GM18499 (cell line): ENCODE measurements at regions not wholly inside any gene's neighbourhood (a gene's known extent, or its start where the extent isn't known, plus 50 kb on each side); places are given as distances from the start of the nearest gene placed in this dataset.

Experiments used
- ATAC-seq: cut with Tn5 transposase; IDR thresholded peaks from one replicate; pipeline ENCODE4 v1.9.1; 2021; ENCODE audit warnings: moderate number of reproducible peaks; ENCODE audit not compliant: insufficient read depth, unreplicated experiment

- ATAC-seq = no peak
Measured at GRCh38 chr4:156656896-156657295, 314.7 kb downstream of the PDGFC start.

- ATAC-seq = no peak
Measured at GRCh38 chr4:156654410-156654809, 317.2 kb downstream of the PDGFC start.

DNA sequence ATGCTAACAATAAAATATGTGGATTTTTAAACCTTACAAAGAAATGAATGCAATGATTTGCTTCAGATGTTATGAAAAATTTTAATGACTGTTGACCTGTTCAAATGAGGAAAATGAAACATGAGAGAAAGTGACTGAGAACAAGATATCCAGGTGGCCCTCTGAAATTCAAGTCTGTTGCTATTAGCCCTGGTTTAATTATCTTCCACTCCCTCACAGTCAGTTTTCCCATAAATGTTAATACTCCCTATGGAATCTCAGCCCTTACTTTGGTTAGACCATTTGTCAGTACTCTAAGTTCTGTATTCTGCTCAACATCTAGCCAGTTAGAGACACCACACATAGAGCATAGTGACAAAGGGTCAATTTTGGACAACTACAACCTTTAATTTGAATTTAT lies 327.8 kb downstream of the PDGFC start:
- no peak for ATAC-seq

DNA sequence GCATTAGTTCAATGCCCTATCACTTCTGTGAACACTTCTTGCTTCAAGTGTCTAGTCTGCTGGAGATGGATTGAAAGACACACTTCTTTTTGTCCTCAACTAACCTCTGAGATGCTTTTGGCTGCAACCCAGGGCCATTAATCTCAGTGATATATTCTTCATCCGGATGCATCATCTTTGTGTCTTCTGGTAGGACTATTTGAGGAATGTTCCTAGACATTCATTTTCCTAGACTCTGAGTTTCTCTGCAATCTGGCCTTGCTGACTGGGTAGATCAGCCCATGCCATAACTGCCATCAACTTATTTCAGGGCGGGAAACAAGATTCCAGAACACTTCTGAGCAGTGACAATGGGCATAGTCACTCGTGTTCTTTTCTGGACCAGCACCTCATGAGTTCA lies 329.4 kb downstream of the PDGFC start:
- ATAC-seq = no peak

DNA sequence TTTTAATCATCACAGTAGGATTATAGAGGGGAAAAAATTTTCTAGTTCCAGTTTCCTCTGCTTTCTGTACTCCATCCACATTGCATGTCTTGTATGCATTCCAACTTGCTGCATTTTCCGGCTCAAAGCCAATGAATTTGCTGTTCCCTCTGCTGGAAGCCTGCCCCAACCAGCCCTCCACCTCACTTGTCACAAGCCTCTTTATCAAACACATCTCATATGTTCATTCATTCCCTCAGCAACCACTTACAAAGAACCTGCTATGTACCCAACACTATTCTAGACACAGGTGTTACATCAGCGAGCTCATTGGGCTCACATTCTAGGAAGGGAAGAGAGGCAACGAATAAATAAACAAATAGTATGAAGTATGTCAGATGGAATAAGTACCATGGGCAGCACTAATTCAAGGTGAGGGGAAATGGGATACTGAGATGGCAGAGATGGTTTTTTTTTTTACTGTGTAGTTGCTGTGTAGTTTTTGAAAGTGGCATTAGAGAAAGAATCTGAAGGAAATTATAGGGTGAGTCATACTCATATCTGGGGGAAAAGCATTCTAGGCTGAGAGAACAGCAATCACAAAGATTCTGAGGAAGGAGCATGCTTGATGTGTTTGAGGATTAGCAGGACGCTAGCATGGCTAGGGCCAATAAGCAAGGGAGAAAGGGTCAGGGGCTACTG lies 332.5 kb downstream of the PDGFC start:
- no peak for ATAC-seq

DNA sequence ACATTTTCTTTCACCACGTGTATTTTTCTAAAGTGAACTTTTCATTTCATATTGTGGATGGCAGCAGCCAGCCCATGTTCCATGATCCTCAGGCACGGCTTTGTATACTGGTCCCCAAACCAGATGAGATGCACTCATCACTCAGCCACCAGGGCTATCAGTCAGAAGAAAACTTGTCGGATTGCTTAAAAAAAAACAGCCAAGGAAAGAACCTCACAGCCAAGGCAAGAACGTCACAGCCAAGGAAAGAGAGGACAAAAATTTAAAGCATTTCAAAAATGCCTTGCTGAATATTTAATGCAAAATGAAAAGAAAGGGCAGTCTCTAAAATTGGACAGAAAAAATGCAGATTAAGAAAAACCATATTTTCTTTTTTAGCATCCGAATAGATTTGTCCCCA lies 333.3 kb downstream of the PDGFC start:
- ATAC-seq = no peak

- no peak for ATAC-seq
Measured at GRCh38 chr4:156636381-156636780, 335.2 kb downstream of the PDGFC start.

- ATAC-seq = no peak
Measured at GRCh38 chr4:156635051-156635450, 336.5 kb downstream of the PDGFC start.

DNA sequence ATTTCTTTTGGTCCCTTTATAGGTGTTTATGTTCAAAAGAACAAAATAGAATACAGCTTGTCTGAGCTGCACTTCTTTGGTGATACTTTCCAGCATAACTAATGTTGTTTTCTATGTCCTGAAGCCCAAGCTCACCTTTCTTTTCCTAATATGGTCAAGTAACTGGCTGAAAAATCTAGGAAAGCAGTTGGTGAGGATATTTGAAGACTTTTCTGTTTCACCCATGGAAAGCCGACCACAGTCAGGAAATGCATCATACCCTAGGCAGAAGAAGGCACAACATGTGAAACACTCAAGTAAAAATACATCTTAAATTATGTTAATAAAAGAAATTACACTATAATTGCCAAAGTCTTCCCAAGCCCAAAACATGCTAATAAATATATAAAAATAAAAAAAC lies 337.0 kb downstream of the PDGFC start:
- ATAC-seq = no peak

- no peak for ATAC-seq
Measured at GRCh38 chr4:156633847-156634246, 337.8 kb downstream of the PDGFC start.

DNA sequence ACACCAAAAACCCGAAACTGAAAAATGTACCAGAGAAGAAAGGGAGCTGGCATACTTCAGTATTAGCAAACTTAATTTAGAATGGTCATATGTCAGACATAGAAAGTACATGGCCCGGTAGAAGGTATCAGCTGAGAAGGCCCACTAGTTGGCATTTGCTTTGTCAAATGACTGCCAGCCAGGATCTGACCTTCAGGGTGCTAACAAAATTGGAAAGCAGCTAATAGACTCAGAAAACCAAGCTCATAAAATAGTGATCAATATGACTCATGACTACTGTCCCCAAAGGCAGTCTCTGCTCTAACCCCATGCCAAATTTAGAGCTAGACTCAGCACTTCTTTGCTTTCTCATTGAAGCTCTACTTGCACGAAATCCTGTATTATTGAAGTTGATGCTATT lies 342.7 kb downstream of the PDGFC start:
- no peak for ATAC-seq

GRCh38 chr4:156623376-156623775 lies 348.2 kb downstream of the PDGFC start:
- ATAC-seq = no peak

DNA sequence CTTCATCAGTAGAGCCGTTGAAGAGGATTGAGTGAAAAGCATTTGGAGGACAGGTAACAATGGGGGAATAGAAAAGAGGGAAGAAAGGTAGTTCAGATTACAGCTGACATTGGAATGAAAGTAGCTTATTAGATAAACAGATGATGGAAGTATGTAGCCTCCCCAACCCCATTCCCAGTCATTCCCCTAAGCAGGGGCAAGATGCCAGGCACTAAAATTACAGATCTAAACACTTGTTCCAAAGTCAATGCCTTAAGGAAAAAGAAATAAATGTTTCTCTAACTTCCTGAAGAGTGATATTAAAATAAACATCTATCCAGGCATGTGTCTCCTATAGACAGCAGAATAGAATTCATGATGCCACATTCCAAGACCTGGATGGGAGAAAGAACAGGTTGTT lies 350.8 kb downstream of the PDGFC start:
- no peak for ATAC-seq

DNA sequence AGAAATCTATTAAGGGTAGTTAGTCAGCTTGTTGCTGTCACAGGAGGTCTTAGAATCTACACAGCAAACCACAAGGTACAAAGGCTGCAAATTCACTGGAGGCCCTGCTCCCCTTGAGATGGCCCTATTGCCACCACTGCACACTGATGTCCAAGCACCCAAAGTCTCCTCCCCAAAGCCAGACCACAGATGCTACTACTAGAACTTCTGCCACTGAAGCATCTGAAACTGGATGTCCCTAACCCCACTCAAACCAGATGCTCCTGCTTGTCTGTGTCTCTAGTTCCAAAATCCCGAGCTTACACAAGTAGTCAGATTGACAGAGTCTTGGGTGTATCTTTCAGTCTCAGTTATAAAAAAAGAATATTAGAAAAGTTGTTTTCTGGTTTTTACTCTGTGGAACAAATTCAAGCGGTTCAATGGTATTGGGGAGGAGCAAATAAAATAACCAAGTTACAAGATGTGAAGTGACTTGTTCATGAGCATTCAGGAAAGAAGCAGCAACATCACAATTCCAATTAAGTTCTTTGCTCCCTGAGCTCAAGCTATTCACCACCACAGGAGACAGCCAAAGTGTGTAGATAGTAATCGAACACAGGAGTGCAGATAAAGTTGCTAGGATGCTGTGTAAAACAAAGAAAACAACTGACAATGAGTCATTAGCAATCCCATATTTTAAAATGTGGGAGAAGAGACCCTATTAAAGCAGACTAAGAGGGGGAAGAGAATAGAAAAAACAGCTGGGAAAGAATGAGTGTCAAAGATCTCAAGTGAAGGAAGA lies 352.3 kb downstream of the PDGFC start:
- no peak for ATAC-seq

DNA sequence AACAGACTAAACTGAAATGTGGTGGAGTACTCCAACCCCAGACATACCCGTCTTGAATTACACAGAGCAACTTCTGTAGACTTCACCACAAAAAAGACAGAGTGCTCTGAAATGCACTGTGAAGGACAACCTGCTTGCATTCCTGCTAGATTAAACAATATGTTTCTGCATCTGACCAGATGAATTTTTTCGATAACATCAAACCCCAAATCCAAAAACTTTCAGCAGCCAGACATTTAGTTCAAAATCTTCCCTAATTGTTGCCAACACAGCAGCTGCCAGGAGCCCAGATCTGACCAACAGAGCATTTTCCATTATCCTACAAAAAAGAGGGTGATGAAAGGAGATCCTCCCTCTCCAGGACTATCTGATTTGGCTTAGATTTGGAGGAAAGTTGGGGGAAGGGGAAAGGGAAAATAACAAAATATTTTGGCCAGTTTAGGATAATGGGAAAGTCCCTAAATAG lies 356.5 kb downstream of the PDGFC start:
- no peak for ATAC-seq

- ATAC-seq = no peak
Measured at GRCh38 chr4:156614536-156614935, 357.1 kb downstream of the PDGFC start.

DNA sequence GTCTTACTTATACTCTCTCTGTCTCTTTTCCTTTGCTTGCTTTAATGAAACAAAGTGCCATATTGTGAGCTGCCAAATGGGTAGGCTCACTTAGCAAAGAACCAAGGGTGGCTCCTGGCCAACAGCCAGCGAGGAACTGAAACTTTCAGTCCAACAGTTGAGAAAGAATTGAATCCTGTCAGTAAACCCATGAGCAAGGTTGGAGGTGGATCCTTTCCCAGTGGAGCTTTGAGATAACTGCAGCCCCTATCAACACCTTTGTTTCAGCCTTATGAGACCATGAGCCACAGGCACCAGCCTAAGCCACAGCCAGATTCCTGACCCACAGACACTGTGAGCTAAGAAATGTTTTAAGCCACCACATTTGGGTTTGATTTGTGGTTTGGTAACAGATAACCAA lies 362.2 kb downstream of the PDGFC start:
- ATAC-seq = no peak

DNA sequence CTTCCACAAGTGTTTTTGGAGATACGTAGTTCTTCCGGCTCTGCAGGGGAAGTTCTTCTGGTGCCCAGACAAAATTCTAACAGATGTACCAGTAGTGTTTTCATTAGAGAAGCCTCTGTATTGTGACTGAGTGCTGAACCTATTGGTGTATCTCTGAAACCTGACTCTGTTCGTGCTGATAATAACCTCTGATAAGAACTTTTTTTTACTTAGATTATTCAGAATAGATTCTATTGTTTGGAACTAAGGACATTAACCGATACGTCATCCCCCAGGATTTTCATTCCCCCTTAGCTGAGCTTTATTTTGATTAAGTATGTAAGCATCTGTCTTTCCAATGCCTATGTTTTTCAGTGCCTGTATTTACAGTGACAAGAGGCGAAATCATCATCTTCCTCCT lies 362.9 kb downstream of the PDGFC start:
- no peak for ATAC-seq

GRCh38 chr4:156607478-156607857 lies 364.1 kb downstream of the PDGFC start:
- ATAC-seq = no peak

DNA sequence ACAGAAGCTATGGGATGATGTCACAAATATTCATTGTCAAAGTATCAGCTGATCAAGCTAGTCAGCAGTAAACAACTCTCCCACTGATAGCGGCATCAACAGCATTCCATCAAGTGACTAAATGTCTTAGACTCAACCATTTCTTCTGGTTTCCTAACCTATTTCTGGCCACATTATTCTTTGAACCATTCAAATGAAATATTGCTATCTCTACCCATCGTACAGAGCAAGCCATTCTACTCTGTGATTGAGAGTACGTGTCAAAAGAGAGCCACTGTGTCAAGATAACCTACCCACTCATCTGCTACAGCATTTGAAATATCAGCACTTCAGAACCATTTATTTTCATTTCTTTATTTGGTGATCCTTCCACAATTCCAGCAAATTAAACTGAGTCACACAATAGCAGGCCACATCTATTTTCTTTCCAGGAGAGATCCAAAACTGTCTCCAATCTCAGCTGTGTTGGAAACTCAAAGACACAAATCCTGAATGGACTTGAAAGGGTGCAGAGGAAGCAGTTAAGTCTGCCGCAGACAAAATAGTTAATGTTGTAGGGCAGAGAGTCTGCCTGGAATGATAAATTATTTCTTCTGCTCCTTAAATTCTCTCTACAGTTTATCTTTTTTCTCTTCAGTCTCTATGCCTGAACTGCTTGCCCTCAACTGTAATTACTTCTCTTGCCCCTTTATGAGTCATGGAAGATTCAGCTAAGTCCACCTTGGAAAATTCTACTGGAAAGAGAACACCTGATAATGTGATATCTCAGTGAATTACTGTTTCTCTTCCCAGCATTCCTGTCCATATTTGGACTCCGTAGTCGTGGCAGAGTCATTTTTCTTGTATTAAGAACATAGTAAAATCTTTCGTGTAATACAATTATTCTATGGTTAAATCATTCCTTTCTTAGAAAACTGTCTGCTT lies 364.8 kb downstream of the PDGFC start:
- no peak for ATAC-seq

DNA sequence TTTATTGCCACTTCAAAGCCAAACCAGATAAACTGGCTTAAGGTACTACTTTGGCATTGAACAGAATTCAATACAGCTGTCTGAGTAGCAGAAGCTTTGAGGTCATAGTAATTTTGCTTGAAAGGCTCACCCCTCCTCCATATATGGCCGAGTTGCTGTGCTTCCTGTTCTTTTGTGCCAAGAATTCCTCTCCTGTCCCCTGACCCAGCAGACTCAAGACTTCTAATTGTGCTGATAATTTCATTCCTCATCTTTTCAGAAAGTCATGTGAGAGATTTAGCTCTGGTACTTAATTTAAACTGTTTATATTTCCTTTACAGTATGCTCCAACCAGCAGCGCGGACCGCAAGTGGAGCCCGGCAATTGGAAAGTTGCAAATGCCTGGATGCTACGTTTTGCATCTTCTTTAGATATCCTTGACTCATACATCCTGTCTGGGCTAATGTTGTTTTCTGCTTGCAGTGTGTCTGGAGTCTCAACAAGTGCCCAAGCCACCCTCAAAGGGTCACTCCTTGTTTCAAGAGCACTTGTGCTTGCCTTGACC lies 373.4 kb downstream of the PDGFC start:
- no peak for ATAC-seq
